ENCODE measurements at regions not wholly inside any gene's neighbourhood (a gene's known extent, or its start where the extent isn't known, plus 50 kb on each side); places are given as distances from the start of the nearest gene placed in this dataset.

DNA sequence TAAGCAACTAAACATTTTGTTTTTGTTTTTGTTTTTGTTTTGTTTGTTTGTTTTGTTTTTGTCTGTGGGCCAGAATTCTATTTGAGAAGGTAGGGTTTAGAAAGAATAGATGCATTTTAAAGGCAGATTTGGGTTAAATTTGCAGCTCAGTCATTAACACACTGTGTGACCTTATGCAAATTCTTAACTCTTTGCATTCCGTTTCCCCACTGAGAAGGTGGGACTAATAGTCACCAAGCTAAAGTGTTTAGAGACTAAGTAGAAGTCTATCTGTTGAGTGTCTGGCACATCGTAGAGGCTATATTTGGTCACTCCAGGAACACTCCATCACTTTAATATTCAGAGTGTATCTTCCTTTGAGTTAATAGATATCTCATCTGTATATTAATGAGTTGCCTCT, 87.1 kb downstream of the CCNA1 start:
- FAIRE-seq (no peak), DNase-seq (ENCODE audit: low read depth in 1 of 2, low spot score in 1 of 2) (no peak), ATAC-seq (no peak)
- no peaks in the 10 kb centered on the region for H3K4me1 ChIP-seq
- WGBS (ENCODE audit: missing lambda C conversion rate), result 0% methylated on average over 2 of the region's 2 CpGs
- no peak overlapping the region for H3K4me2 ChIP-seq
- TF ChIP-seq, protein P1, sequence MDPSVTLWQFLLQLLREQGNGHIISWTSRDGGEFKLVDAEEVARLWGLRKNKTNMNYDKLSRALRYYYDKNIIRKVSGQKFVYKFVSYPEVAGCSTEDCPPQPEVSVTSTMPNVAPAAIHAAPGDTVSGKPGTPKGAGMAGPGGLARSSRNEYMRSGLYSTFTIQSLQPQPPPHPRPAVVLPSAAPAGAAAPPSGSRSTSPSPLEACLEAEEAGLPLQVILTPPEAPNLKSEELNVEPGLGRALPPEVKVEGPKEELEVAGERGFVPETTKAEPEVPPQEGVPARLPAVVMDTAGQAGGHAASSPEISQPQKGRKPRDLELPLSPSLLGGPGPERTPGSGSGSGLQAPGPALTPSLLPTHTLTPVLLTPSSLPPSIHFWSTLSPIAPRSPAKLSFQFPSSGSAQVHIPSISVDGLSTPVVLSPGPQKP (IDR thresholded peaks at IDR 0.05; ENCODE audit: low read depth, low read length), result no peak
- TF ChIP-seq, protein P2, sequence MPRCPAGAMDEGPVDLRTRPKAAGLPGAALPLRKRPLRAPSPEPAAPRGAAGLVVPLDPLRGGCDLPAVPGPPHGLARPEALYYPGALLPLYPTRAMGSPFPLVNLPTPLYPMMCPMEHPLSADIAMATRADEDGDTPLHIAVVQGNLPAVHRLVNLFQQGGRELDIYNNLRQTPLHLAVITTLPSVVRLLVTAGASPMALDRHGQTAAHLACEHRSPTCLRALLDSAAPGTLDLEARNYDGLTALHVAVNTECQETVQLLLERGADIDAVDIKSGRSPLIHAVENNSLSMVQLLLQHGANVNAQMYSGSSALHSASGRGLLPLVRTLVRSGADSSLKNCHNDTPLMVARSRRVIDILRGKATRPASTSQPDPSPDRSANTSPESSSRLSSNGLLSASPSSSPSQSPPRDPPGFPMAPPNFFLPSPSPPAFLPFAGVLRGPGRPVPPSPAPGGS (IDR thresholded peaks at IDR 0.05), result no peak
- TF ChIP-seq HOXA7 (CRISPR knock-in tag; IDR thresholded peaks at IDR 0.05) (no peak), FOSL2 (IDR thresholded peaks at IDR 0.05) (no peak), FOSL2 (CRISPR knock-in tag; IDR thresholded peaks at IDR 0.05) (no peak), CEBPB (IDR thresholded peaks at IDR 0.05) (no peak), TFCP2L1 (CRISPR knock-in tag; IDR thresholded peaks at IDR 0.05) (no peak), EP300 (IDR thresholded peaks at IDR 0.05) (no peak), MYC (IDR thresholded peaks at IDR 0.05; ENCODE audit: borderline replicate concordance, low read length) (no peak), RCOR1 (IDR thresholded peaks at IDR 0.05; ENCODE audit: low read depth, low read length) (no peak), MAFK (IDR thresholded peaks at IDR 0.05; ENCODE audit: partially characterized antibody) (no peak)
- TF ChIP-seq, protein P3, sequence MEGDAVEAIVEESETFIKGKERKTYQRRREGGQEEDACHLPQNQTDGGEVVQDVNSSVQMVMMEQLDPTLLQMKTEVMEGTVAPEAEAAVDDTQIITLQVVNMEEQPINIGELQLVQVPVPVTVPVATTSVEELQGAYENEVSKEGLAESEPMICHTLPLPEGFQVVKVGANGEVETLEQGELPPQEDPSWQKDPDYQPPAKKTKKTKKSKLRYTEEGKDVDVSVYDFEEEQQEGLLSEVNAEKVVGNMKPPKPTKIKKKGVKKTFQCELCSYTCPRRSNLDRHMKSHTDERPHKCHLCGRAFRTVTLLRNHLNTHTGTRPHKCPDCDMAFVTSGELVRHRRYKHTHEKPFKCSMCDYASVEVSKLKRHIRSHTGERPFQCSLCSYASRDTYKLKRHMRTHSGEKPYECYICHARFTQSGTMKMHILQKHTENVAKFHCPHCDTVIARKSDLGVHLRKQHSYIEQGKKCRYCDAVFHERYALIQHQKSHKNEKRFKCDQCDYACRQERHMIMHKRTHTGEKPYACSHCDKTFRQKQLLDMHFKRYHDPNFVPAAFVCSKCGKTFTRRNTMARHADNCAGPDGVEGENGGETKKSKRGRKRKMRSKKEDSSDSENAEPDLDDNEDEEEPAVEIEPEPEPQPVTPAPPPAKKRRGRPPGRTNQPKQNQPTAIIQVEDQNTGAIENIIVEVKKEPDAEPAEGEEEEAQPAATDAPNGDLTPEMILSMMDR (IDR thresholded peaks at IDR 0.05), result no peak
- TF ChIP-seq, protein P4, sequence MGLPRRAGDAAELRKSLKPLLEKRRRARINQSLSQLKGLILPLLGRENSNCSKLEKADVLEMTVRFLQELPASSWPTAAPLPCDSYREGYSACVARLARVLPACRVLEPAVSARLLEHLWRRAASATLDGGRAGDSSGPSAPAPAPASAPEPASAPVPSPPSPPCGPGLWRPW (IDR thresholded peaks at IDR 0.05), result no peak
- TF ChIP-seq, protein P5, sequence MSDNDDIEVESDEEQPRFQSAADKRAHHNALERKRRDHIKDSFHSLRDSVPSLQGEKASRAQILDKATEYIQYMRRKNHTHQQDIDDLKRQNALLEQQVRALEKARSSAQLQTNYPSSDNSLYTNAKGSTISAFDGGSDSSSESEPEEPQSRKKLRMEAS (IDR thresholded peaks at IDR 0.05), result no peak
- TF ChIP-seq, protein P6, sequence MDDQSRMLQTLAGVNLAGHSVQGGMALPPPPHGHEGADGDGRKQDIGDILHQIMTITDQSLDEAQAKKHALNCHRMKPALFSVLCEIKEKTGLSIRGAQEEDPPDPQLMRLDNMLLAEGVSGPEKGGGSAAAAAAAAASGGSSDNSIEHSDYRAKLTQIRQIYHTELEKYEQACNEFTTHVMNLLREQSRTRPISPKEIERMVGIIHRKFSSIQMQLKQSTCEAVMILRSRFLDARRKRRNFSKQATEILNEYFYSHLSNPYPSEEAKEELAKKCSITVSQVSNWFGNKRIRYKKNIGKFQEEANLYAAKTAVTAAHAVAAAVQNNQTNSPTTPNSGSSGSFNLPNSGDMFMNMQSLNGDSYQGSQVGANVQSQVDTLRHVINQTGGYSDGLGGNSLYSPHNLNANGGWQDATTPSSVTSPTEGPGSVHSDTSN (IDR thresholded peaks at IDR 0.05), result no peak
- CTCF ChIA-PET, result no interaction called here
- no peak overlapping the region for H3K4me3 ChIP-seq
- H3K9me3 ChIP-seq, result no peaks in the 10 kb centered on the region
- no peak overlapping the region for H3K27ac ChIP-seq
- POLR2A ChIA-PET, result no interaction called here

DNA sequence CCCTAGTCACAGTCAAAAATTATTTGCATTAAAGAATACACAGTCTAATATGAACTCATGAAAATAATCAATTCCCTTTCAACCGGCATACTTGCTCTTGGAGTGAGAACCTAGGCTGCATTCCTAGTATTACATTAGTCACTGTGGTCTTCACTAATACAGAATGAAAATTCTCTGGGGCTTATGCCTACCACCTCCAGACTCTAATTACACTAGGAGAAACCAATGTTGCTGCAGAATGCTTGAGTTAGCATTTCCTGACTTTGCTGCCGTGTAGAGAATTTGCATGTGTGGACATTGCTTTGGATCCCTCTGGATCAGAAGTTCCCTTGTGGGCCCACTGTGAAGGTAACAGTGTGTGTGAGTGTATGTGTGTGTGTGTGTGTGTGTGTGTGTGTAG, 87.8 kb downstream of the CCNA1 start:
- ChIA-PET POLR2A (no interaction called here), CTCF (no interaction called here)
- FAIRE-seq, result no peak
- Histone ChIP-seq H3K9me3 (no peaks in the 10 kb centered on the region), H3K4me2 (no peak overlapping the region), H3K4me3 (no peak overlapping the region), H3K4me1 (no peaks in the 10 kb centered on the region), H3K27ac (no peak overlapping the region)
- TF ChIP-seq TFCP2L1 (CRISPR knock-in tag; IDR thresholded peaks at IDR 0.05) (no peak), NR3C1 (IDR thresholded peaks at IDR 0.05) (no peak), EHMT2 (IDR thresholded peaks at IDR 0.05; ENCODE audit: low read depth) (no peak), SREBF2 (IDR thresholded peaks at IDR 0.05) (no peak), ZNF302 (CRISPR knock-in tag; IDR thresholded peaks at IDR 0.05) (no peak), HOXB5 (CRISPR knock-in tag; IDR thresholded peaks at IDR 0.05) (no peak), JUNB (IDR thresholded peaks at IDR 0.05) (no peak), ZSCAN20 (CRISPR knock-in tag; IDR thresholded peaks at IDR 0.05) (no peak), MAZ (IDR thresholded peaks at IDR 0.05; ENCODE audit: borderline replicate concordance, low read depth, low read length) (no peak)
- TF ChIP-seq, protein P3 (IDR thresholded peaks at IDR 0.05), result no peak
- TF ChIP-seq, protein P7, sequence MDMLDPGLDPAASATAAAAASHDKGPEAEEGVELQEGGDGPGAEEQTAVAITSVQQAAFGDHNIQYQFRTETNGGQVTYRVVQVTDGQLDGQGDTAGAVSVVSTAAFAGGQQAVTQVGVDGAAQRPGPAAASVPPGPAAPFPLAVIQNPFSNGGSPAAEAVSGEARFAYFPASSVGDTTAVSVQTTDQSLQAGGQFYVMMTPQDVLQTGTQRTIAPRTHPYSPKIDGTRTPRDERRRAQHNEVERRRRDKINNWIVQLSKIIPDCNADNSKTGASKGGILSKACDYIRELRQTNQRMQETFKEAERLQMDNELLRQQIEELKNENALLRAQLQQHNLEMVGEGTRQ (IDR thresholded peaks at IDR 0.05), result no peak
- TF ChIP-seq, protein P8, sequence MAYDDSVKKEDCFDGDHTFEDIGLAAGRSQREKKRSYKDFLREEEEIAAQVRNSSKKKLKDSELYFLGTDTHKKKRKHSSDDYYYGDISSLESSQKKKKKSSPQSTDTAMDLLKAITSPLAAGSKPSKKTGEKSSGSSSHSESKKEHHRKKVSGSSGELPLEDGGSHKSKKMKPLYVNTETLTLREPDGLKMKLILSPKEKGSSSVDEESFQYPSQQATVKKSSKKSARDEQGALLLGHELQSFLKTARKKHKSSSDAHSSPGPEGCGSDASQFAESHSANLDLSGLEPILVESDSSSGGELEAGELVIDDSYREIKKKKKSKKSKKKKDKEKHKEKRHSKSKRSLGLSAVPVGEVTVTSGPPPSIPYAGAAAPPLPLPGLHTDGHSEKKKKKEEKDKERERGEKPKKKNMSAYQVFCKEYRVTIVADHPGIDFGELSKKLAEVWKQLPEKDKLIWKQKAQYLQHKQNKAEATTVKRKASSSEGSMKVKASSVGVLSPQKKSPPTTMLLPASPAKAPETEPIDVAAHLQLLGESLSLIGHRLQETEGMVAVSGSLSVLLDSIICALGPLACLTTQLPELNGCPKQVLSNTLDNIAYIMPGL (CRISPR knock-in tag; IDR thresholded peaks at IDR 0.05; ENCODE audit: borderline replicate concordance), result no peak
- TF ChIP-seq, protein P4 (IDR thresholded peaks at IDR 0.05), result no peak
- WGBS (ENCODE audit: missing lambda C conversion rate), result 59% methylated on average over 2 of the region's 2 CpGs
- DNase-seq (ENCODE audit: low read depth in 1 of 2, low spot score in 1 of 2), result no peak
- ATAC-seq, result no peak

Data from A549 (cell line).